ENCODE measurements at regions not wholly inside any gene's neighbourhood (a gene's known extent, or its start where the extent isn't known, plus 50 kb on each side); places are given as distances from the start of the nearest gene placed in this dataset.

DNA sequence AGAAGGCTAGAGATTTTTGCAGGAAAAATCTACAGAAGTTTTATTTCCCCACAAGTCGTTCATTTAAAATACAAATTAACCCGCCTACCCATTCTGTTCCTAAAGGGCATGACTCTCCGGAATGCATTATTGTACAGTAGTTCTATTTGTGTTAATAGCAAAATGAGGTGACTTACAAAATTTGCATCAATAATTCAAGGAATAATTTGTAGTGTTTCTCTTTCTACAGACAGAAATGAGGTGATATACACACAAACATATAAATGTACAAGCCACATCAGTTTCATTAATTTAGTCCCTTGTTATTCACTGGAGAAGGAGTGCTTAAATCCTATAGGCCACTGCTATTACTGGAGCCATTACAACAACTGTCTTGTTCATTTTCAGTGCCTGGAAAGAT is 501.3 kb upstream of the DIAPH2 start:
- TF ChIP-seq, protein P1, sequence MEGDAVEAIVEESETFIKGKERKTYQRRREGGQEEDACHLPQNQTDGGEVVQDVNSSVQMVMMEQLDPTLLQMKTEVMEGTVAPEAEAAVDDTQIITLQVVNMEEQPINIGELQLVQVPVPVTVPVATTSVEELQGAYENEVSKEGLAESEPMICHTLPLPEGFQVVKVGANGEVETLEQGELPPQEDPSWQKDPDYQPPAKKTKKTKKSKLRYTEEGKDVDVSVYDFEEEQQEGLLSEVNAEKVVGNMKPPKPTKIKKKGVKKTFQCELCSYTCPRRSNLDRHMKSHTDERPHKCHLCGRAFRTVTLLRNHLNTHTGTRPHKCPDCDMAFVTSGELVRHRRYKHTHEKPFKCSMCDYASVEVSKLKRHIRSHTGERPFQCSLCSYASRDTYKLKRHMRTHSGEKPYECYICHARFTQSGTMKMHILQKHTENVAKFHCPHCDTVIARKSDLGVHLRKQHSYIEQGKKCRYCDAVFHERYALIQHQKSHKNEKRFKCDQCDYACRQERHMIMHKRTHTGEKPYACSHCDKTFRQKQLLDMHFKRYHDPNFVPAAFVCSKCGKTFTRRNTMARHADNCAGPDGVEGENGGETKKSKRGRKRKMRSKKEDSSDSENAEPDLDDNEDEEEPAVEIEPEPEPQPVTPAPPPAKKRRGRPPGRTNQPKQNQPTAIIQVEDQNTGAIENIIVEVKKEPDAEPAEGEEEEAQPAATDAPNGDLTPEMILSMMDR (IDR thresholded peaks at IDR 0.05 in 8 of 11, conservative IDR thresholded peaks at IDR 0.05 in 3 of 11) = no peak
- no peak for TF ChIP-seq POLR2A (IDR thresholded peaks at IDR 0.05)

Measured in spleen (tissue), 7 donors.